K562 (cell line): ENCODE measurements at regions not wholly inside any gene's neighbourhood (a gene's known extent, or its start where the extent isn't known, plus 50 kb on each side); places are given as distances from the start of the nearest gene placed in this dataset.

Experiments
- CREB1 ChIP-seq, 2 experiments: sonication (generic) in 1 of 2; formaldehyde crosslinking in 1 of 2; IDR thresholded peaks; 2 replicates each; pipeline versions ENCODE4 v1.6.1 to v1.8.0; 2012 to 2022; ENCODE audit warnings: inconsistent platforms in 1 of 2, mild to moderate bottlenecking in 1 of 2, missing genetic modification reagents in 1 of 2, moderate library complexity in 1 of 2
- CTCF ChIP-seq, 3 experiments: IDR thresholded peaks in 2 of 3; conservative IDR thresholded peaks in 1 of 3; 2 replicates each; pipeline ENCODE4 v1.5.1; 2011 to 2012; ENCODE audit warnings: low read length in 3 of 3, mild to moderate bottlenecking in 3 of 3, control low read depth in 2 of 3, improper control_type of control experiment in 1 of 3, inconsistent platforms in 1 of 3, low read depth in 1 of 3, mixed read lengths in 1 of 3, moderate library complexity in 1 of 3; ENCODE audit not compliant: insufficient read depth in 2 of 3
- ELF1 ChIP-seq: fragments of 200-800 bp; sonication (Bioruptor generic); IDR thresholded peaks from 2 replicates; pipeline ENCODE4 v1.6.1; 2016; ENCODE audit warnings: missing genetic modification characterization, missing compliant biosample characterization
- POLR2AphosphoS5 ChIP-seq: IDR thresholded peaks from 2 replicates; pipeline ENCODE4 v1.6.1; 2011; ENCODE audit warnings: mild to moderate bottlenecking, low read depth, low read length, moderate library complexity; ENCODE audit not compliant: control insufficient read depth, insufficient read depth
- SIN3B ChIP-seq: fragments of 450-650 bp; IDR thresholded peaks from 2 replicates; pipeline ENCODE4 v1.6.1; 2017; ENCODE audit warnings: low read depth, mild to moderate bottlenecking, moderate library complexity
- THAP12 ChIP-seq: fragments of 250-450 bp; sonication (Bioruptor Pico); IDR thresholded peaks from 2 replicates; pipeline ENCODE4 v1.9.0; 2021; ENCODE audit warnings: mild to moderate bottlenecking, inconsistent platforms
- ZBTB11 ChIP-seq, 3 experiments: fragments of 200-800 bp in 1 of 3; fragments of 250-450 bp in 1 of 3; fragments of 450-650 bp in 1 of 3; sonication (Bioruptor Pico) in 1 of 3; sonication (Bioruptor generic) in 1 of 3; formaldehyde crosslinking in 1 of 3; IDR thresholded peaks; 2 replicates each; pipeline versions ENCODE4 v1.6.1 to v1.8.0; 2016 to 2022; ENCODE audit warnings: mild to moderate bottlenecking in 2 of 3, missing genetic modification characterization in 2 of 3, missing compliant biosample characterization in 1 of 3, moderate library complexity in 1 of 3
- ZNF444 ChIP-seq: fragments of 250-450 bp; sonication (Bioruptor Pico); IDR thresholded peaks from 2 replicates; pipeline ENCODE4 v1.4.0; 2020; ENCODE audit warnings: mild to moderate bottlenecking, moderate library complexity

- TF ChIP-seq SIN3B = no peak
- no peak for TF ChIP-seq ZNF444 (CRISPR knock-in tag)
- no peak for TF ChIP-seq ZBTB11 (CRISPR knock-in tag; IDR thresholded peaks at IDR 0.05)
- TF ChIP-seq POLR2AphosphoS5 = no peak
- TF ChIP-seq ELF1 = no peak
- TF ChIP-seq CTCF (IDR thresholded peaks at IDR 0.05 in 2 of 3, conservative IDR thresholded peaks at IDR 0.05 in 1 of 3; ENCODE audit: insufficient read depth in 2 of 3, low read depth in 1 of 3, low read length in 3 of 3) = no peak
- no peak for TF ChIP-seq THAP12 (CRISPR knock-in tag)
- no peak for TF ChIP-seq CREB1 (IDR thresholded peaks at IDR 0.05)
- TF ChIP-seq CREB1 (CRISPR knock-in tag; IDR thresholded peaks at IDR 0.05) = no peak
These were observed 873.8 kb upstream of the WWC1 start for GRCh38 chr5:167417662-167418061.
